ENCODE measurements at regions not wholly inside any gene's neighbourhood (a gene's known extent, or its start where the extent isn't known, plus 50 kb on each side); places are given as distances from the start of the nearest gene placed in this dataset.

DNA sequence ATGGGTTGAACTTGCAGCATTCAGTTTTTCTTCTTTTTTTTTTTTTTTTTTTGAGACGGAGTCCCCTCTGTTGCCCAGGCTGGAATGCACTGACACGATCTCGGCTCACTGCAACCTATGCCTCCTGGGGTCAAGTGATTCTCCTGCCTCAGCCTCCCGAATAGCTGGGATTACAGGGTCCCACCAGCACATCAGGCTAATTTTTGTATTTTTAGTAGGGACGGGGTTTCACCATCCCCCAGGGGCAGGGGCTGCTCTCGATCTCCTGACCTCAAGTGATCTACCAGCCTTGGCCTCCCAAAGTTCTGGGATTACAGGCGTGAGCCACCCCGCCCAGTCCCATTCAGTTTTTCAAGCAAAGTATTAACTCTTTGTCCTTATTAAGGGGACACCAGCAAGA is 117.6 kb upstream of the PRSS16 start:
- TF ChIP-seq, protein P1, sequence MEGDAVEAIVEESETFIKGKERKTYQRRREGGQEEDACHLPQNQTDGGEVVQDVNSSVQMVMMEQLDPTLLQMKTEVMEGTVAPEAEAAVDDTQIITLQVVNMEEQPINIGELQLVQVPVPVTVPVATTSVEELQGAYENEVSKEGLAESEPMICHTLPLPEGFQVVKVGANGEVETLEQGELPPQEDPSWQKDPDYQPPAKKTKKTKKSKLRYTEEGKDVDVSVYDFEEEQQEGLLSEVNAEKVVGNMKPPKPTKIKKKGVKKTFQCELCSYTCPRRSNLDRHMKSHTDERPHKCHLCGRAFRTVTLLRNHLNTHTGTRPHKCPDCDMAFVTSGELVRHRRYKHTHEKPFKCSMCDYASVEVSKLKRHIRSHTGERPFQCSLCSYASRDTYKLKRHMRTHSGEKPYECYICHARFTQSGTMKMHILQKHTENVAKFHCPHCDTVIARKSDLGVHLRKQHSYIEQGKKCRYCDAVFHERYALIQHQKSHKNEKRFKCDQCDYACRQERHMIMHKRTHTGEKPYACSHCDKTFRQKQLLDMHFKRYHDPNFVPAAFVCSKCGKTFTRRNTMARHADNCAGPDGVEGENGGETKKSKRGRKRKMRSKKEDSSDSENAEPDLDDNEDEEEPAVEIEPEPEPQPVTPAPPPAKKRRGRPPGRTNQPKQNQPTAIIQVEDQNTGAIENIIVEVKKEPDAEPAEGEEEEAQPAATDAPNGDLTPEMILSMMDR (IDR thresholded peaks at IDR 0.05): no peak
- TF ChIP-seq, protein P2, sequence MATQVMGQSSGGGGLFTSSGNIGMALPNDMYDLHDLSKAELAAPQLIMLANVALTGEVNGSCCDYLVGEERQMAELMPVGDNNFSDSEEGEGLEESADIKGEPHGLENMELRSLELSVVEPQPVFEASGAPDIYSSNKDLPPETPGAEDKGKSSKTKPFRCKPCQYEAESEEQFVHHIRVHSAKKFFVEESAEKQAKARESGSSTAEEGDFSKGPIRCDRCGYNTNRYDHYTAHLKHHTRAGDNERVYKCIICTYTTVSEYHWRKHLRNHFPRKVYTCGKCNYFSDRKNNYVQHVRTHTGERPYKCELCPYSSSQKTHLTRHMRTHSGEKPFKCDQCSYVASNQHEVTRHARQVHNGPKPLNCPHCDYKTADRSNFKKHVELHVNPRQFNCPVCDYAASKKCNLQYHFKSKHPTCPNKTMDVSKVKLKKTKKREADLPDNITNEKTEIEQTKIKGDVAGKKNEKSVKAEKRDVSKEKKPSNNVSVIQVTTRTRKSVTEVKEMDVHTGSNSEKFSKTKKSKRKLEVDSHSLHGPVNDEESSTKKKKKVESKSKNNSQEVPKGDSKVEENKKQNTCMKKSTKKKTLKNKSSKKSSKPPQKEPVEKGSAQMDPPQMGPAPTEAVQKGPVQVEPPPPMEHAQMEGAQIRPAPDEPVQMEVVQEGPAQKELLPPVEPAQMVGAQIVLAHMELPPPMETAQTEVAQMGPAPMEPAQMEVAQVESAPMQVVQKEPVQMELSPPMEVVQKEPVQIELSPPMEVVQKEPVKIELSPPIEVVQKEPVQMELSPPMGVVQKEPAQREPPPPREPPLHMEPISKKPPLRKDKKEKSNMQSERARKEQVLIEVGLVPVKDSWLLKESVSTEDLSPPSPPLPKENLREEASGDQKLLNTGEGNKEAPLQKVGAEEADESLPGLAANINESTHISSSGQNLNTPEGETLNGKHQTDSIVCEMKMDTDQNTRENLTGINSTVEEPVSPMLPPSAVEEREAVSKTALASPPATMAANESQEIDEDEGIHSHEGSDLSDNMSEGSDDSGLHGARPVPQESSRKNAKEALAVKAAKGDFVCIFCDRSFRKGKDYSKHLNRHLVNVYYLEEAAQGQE (IDR thresholded peaks at IDR 0.05; ENCODE audit: insufficient read depth in 1 of 2, low read depth in 2 of 2, low read length in 1 of 2): no peak
- TF ChIP-seq TCF7L2 (IDR thresholded peaks at IDR 0.05; ENCODE audit: low read depth, low read length): no peak
- TF ChIP-seq POLR2AphosphoS5 (IDR thresholded peaks at IDR 0.05; ENCODE audit: low read depth, low read length): no peak
- no peak for TF ChIP-seq SIN3A (IDR thresholded peaks at IDR 0.05; ENCODE audit: borderline replicate concordance, insufficient read depth, low read depth, low read length)

Data from Panc1 (cell line).